22Rv1 (cell line): ENCODE measurements at regions not wholly inside any gene's neighbourhood (a gene's known extent, or its start where the extent isn't known, plus 50 kb on each side); places are given as distances from the start of the nearest gene placed in this dataset.

ENCODE experiments used
- H3K27ac ChIP-seq: fragments of 450-650 bp; 2 replicates; pipeline ENCODE4 v1.5.1; 2017
- CTCF ChIP-seq: fragments of 450-650 bp; IDR thresholded peaks from 2 replicates; pipeline ENCODE4 v1.5.1; 2017; ENCODE audit warnings: mild to moderate bottlenecking
- ZFX ChIP-seq: fragments of 450-650 bp; IDR thresholded peaks from 2 replicates; pipeline ENCODE4 v1.6.1; 2017; ENCODE audit warnings: antibody characterized with exemption, borderline replicate concordance

- TF ChIP-seq CTCF (no peak), ZFX (no peak)
- no peak overlapping the region for H3K27ac ChIP-seq
Observed at GRCh38 chr5:155250596-155250995, 237.0 kb downstream of the KIF4B start.

GRCh38 chr5:155252025-155252424 lies 238.5 kb downstream of the KIF4B start:
- TF ChIP-seq ZFX (no peak), CTCF (no peak)
- H3K27ac ChIP-seq: no peak overlapping the region

GRCh38 chr5:155252717-155253116 lies 239.2 kb downstream of the KIF4B start:
- H3K27ac ChIP-seq: no peak overlapping the region
- TF ChIP-seq CTCF (no peak), ZFX (no peak)

GRCh38 chr5:155254399-155254798 lies 240.8 kb downstream of the KIF4B start:
- TF ChIP-seq CTCF: no peak
- TF ChIP-seq ZFX: no peak
- no peak overlapping the region for H3K27ac ChIP-seq

GRCh38 chr5:155258161-155258560 lies 244.6 kb downstream of the KIF4B start:
- no peak overlapping the region for H3K27ac ChIP-seq
- TF ChIP-seq CTCF (no peak), ZFX (no peak)

- no peak for TF ChIP-seq CTCF
- TF ChIP-seq ZFX: no peak
- no peak overlapping the region for H3K27ac ChIP-seq
Observed at GRCh38 chr5:155259648-155260047, 246.1 kb downstream of the KIF4B start.

- TF ChIP-seq CTCF: no peak
- TF ChIP-seq ZFX: no peak
- H3K27ac ChIP-seq: no peak overlapping the region
Observed at GRCh38 chr5:155260798-155261197, 247.2 kb downstream of the KIF4B start.
